K562 (cell line): ENCODE measurements at regions not wholly inside any gene's neighbourhood (a gene's known extent, or its start where the extent isn't known, plus 50 kb on each side); places are given as distances from the start of the nearest gene placed in this dataset.

ENCODE experiments used
- ATAC-seq: fragments of 200-7000 bp; cut with Tn5 transposase; 3 replicates; pipeline ENCODE4 v1.9.1; 2020; ENCODE audit warnings: moderate library complexity
- BruUV-seq: library from RNA; stranded (reverse); fragments of 400-500 nt; replicated peaks from 2 replicates; lab custom pipeline; 2021; lab: Mats Ljungman, UMichigan
- CTCF ChIA-PET: fragments of 300-600 bp; formaldehyde crosslinking; extraction: SDS; loops from one replicate; lab custom pipeline; 2021; ENCODE audit warnings: low intra/inter-chr PET ratio; lab: Yijun Ruan, JAX
- POLR2A ChIA-PET: fragments of 300-600, 350-650 bp; sonication (Branson Sonifier 250); formaldehyde crosslinking; extraction: SDS; loops from one replicate; lab custom pipeline; 2021; ENCODE audit warnings: antibody characterized with exemption, inconsistent platforms; lab: Yijun Ruan, JAX
- DNase-seq, 4 experiments: peaks; one replicate each; pipeline versions ENCODE4 v3.0.0 to v3.0.0-alpha.2; 2011 to 2018; ENCODE audit warnings: low spot score in 3 of 4, mixed read lengths in 3 of 4; ENCODE audit errors: extremely low read depth in 1 of 4
- FAIRE-seq: peaks from 2 replicates; lab custom pipeline; 2011; peaks lifted over from hg19 to GRCh38; lab: Jason Lieb, UNC
- H2AFZ ChIP-seq: 2 replicates; pipeline ENCODE4 v1.6.0; 2011; ENCODE audit warnings: low read depth, low read length, control low read depth, inconsistent platforms
- H3K27ac ChIP-seq: fragments of 200-600 bp; 3 replicates; pipeline ENCODE4 v1.8.0; 2011; ENCODE audit warnings: low read depth, mild to moderate bottlenecking, control low read depth, inconsistent platforms, low read length, moderate library complexity, mixed read lengths; ENCODE audit errors: extremely low read depth
- H3K27me3 ChIP-seq, 2 experiments: fragments of 300-600 bp in 1 of 2; 2 replicates in 1 of 2; 3 replicates in 1 of 2; pipeline versions ENCODE4 v1.6.0 to v1.8.0; 2011; ENCODE audit warnings: inconsistent platforms in 2 of 2, low read length in 2 of 2, mild to moderate bottlenecking in 1 of 2, mixed read lengths in 1 of 2, moderate library complexity in 1 of 2; ENCODE audit not compliant: control insufficient read depth in 2 of 2, insufficient read depth in 2 of 2
- H3K36me3 ChIP-seq: fragments of 300-600 bp; 3 replicates; pipeline ENCODE4 v1.8.0; 2011; ENCODE audit warnings: mild to moderate bottlenecking, low read length, inconsistent platforms; ENCODE audit not compliant: control insufficient read depth, insufficient read depth
- H3K4me1 ChIP-seq, 2 experiments: fragments of 200-600 bp in 1 of 2; replicated peaks in 1 of 2; 2 replicates in 1 of 2; 3 replicates in 1 of 2; pipeline versions ENCODE4 v1.5.1 to v1.8.0; 2011; ENCODE audit warnings: inconsistent platforms in 2 of 2, low read length in 2 of 2, mild to moderate bottlenecking in 1 of 2, mixed read lengths in 1 of 2, moderate library complexity in 1 of 2; ENCODE audit not compliant: control insufficient read depth in 2 of 2, insufficient read depth in 2 of 2
- H3K4me2 ChIP-seq: 2 replicates; pipeline ENCODE4 v1.6.1; 2011; ENCODE audit warnings: low read length, control low read depth, inconsistent platforms, mixed read lengths; ENCODE audit not compliant: insufficient read depth
- H3K4me3 ChIP-seq: fragments of 200-600 bp; sonication (generic), shearing (Covaris generic); 2 replicates; pipeline ENCODE4 v1.5.1; 2016; ENCODE audit warnings: control low read depth, inconsistent platforms
- H3K79me2 ChIP-seq: fragments of 200-600 bp; 3 replicates; pipeline ENCODE4 v1.8.0; 2011; ENCODE audit warnings: low read length, inconsistent platforms; ENCODE audit not compliant: control insufficient read depth, insufficient read depth
- H3K9ac ChIP-seq, 2 experiments: 2 replicates each; pipeline versions ENCODE4 v1.6.0 to v1.6.1; 2011; ENCODE audit warnings: low read depth in 2 of 2, low read length in 2 of 2, control low read depth in 1 of 2, inconsistent platforms in 1 of 2, mild to moderate bottlenecking in 1 of 2, mixed read lengths in 1 of 2; ENCODE audit not compliant: insufficient read depth in 1 of 2
- H3K9me1 ChIP-seq: one replicate; pipeline ENCODE4 v1.6.0; 2011; ENCODE audit warnings: inconsistent platforms, mild to moderate bottlenecking, low read length, moderate library complexity; ENCODE audit not compliant: control insufficient read depth, insufficient read depth
- H3K9me3 ChIP-seq: replicated peaks from 2 replicates; pipeline ENCODE4 v1.5.1; 2011; ENCODE audit warnings: low read depth, low read length, inconsistent platforms; ENCODE audit not compliant: control insufficient read depth, insufficient read depth
- H4K20me1 ChIP-seq: replicated peaks from 2 replicates; pipeline ENCODE4 v1.6.1; 2011; ENCODE audit warnings: low read length, inconsistent platforms, mixed read lengths; ENCODE audit not compliant: control insufficient read depth, insufficient read depth
- ARID2 ChIP-seq: fragments of 450-650 bp; IDR thresholded peaks from 2 replicates; pipeline ENCODE4 v1.6.1; 2017; ENCODE audit warnings: antibody characterized with exemption, mild to moderate bottlenecking
- BCOR ChIP-seq: fragments of 450-650 bp; IDR thresholded peaks from 2 replicates; pipeline ENCODE4 v1.6.1; 2016
- BRF1 ChIP-seq: IDR thresholded peaks from 3 replicates; pipeline ENCODE4 v1.6.1; 2011; ENCODE audit warnings: borderline replicate concordance, mild to moderate bottlenecking; ENCODE audit not compliant: insufficient read length; ENCODE audit errors: extremely low read depth
- PHTF2 ChIP-seq: fragments of 250-450 bp; sonication (Bioruptor Pico); IDR thresholded peaks from 2 replicates; pipeline ENCODE4 v1.5.0; 2021; ENCODE audit warnings: mild to moderate bottlenecking
- RBM22 ChIP-seq: fragments of 200-400 bp; formaldehyde crosslinking; IDR thresholded peaks from 2 replicates; pipeline ENCODE4 v1.6.1; 2018; ENCODE audit warnings: low read length, low read depth; ENCODE audit not compliant: poor library complexity, severe bottlenecking
- YBX1 ChIP-seq: fragments of 450-650 bp; IDR thresholded peaks from 2 replicates; pipeline ENCODE4 v1.7.1; 2016; ENCODE audit warnings: mild to moderate bottlenecking
- ZNF232 ChIP-seq: sonication (generic); formaldehyde crosslinking; IDR thresholded peaks from 2 replicates; pipeline ENCODE4 v1.8.0; 2022; ENCODE audit warnings: mild to moderate bottlenecking, missing genetic modification reagents
- ZNF717 ChIP-seq: fragments of 250-450 bp; sonication (Bioruptor Pico); IDR thresholded peaks from 2 replicates; pipeline ENCODE4 v1.5.0; 2021
- WGBS: fragments of 100-300 bp; shearing (Covaris generic); methylation state at CpG from one replicate; pipeline ENCODE4 v1.1.6; 2016; ENCODE audit warnings: low coverage, mixed read lengths; ENCODE audit not compliant: insufficient coverage; ENCODE audit errors: missing lambda C conversion rate; 5-methylcytosine and 5-hydroxymethylcytosine counted together
- in situ Hi-C: fragments of 300-500 bp; cut with MboI; formaldehyde crosslinking; loops from 4 replicates; pipeline ENCODE4 v1.15.0; 2018; ENCODE audit warnings: inconsistent platforms, mixed read lengths
- intact Hi-C: fragments of 100-400 bp; cut with micrococcal nuclease; formaldehyde crosslinking; loops from 2 replicates; pipeline ENCODE4 v1.14.2; 2022
- TF ChIP-seq, protein P1 (sequence below): fragments of 450-650 bp; IDR thresholded peaks from 2 replicates; pipeline ENCODE4 v1.6.1; 2018; ENCODE audit warnings: mild to moderate bottlenecking, low read depth; ENCODE audit not compliant: partially characterized antibody
- TF ChIP-seq, protein P2 (sequence below): sonication (generic); formaldehyde crosslinking; IDR thresholded peaks from 2 replicates; pipeline ENCODE4 v1.8.0; 2022; ENCODE audit warnings: missing genetic modification reagents, mild to moderate bottlenecking, moderate library complexity, borderline replicate concordance

DNA sequence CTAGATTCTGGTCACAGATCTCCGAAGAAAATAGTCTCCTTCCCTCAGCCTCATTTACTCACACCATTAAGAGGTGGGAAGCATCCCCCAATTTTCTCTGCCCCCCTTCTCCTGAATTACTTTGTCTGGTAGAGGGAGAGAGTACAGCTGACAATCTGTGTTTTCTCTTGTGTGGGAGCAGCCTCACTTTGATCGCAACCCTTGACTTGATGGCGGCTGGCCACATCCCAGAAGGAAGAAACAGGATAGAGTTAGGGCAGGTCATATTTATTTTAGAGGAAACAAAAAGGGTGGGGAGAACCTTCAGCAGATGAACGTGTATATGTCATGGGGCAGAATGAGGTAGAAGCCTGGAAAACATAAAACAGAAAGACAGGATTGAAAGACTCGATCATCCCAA lies 82.4 kb upstream of the FAM171A1 start:
- Histone ChIP-seq H2AFZ (no peak overlapping the region), H3K4me2 (no peak overlapping the region), H3K27ac (no peak overlapping the region), H3K79me2 (no peaks in the 10 kb centered on the region), H3K9ac (no peak overlapping the region), H3K9me3 (peaks cover 13% of the 10 kb centered on the region), H3K4me3 (no peak overlapping the region), H4K20me1 (no peaks in the 10 kb centered on the region), H3K4me1 (peaks cover 18 to 62% of the 10 kb centered on the region in 2 experiments), H3K36me3 (no peaks in the 10 kb centered on the region; the same call in 2 of the 3 replicates), H3K9me1 (no peaks in the 10 kb centered on the region), H3K27me3 (no peaks in the 10 kb centered on the region)
- in situ Hi-C loops = no loop called here
- no peak for ATAC-seq
- WGBS = 72% methylated on average over 5 of the region's 5 CpGs
- no peak for DNase-seq
- intact Hi-C loops = loop anchor here (5.0 kb wide), 1 partner anchor 349 kb away; no protein-coding TSS in a partner anchor
- FAIRE-seq = no peak
- POLR2A ChIA-PET = no interaction called here
- TF ChIP-seq YBX1 (no peak), PHTF2 (no peak), RBM22 (no peak), ZNF717 (no peak), ZNF232 (CRISPR knock-in tag) (no peak), ARID2 (no peak), BRF1 (no peak), BCOR (no peak)
- TF ChIP-seq, protein P1, sequence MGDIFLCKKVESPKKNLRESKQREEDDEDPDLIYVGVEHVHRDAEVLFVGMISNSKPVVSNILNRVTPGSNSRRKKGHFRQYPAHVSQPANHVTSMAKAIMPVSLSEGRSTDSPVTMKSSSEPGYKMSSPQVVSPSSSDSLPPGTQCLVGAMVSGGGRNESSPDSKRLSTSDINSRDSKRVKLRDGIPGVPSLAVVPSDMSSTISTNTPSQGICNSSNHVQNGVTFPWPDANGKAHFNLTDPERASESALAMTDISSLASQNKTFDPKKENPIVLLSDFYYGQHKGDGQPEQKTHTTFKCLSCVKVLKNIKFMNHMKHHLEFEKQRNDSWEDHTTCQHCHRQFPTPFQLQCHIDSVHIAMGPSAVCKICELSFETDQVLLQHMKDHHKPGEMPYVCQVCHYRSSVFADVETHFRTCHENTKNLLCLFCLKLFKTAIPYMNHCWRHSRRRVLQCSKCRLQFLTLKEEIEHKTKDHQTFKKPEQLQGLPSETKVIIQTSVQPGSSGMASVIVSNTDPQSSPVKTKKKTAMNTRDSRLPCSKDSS = no peak
- TF ChIP-seq, protein P2, sequence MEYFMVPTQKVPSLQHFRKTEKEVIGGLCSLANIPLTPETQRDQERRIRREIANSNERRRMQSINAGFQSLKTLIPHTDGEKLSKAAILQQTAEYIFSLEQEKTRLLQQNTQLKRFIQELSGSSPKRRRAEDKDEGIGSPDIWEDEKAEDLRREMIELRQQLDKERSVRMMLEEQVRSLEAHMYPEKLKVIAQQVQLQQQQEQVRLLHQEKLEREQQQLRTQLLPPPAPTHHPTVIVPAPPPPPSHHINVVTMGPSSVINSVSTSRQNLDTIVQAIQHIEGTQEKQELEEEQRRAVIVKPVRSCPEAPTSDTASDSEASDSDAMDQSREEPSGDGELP (CRISPR knock-in tag) = no peak
- CTCF ChIA-PET = no interaction called here
- BruUV-seq = no TSS peak
